GM19025 (cell line): ENCODE measurements at regions not wholly inside any gene's neighbourhood (a gene's known extent, or its start where the extent isn't known, plus 50 kb on each side); places are given as distances from the start of the nearest gene placed in this dataset.
"Not testable (repeated sequence)": the region's sequence is repeated elsewhere in the genome, so short reads cannot be mapped to it uniquely, and the experiment has no call there.

Experiments used
- ATAC-seq: cut with Tn5 transposase; IDR thresholded peaks from one replicate; pipeline ENCODE4 v1.9.1; 2021; ENCODE audit warnings: mild to moderate bottlenecking, low read depth, moderate library complexity; ENCODE audit not compliant: unreplicated experiment

DNA sequence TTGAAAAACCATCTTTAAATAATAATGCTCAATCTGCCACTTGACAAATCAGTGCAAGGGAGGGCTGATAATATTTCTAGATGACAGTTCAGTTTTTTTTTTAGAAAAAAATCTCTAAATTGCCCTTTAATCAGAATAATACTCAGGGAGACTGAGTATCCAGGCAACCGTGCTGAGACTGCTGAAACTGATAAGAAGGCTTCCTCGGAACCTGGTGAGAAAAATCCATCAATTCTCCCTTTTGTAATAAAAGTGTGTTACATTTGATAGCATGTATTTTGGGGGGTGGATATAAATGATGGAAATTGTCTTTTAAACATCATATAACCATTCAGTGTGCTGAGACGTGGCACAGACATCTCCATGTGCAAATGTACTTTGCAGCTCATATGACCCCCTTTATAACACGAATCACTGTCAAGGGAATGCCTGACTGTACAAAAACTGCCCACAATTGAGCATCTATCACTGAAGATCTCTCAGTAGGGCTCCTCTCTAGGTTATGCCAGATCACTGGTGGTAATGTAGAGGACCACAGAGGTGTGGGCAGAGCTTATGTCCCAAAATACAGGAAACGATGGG is 491.1 kb upstream of the ADARB2 start:
- ATAC-seq = no peak

DNA sequence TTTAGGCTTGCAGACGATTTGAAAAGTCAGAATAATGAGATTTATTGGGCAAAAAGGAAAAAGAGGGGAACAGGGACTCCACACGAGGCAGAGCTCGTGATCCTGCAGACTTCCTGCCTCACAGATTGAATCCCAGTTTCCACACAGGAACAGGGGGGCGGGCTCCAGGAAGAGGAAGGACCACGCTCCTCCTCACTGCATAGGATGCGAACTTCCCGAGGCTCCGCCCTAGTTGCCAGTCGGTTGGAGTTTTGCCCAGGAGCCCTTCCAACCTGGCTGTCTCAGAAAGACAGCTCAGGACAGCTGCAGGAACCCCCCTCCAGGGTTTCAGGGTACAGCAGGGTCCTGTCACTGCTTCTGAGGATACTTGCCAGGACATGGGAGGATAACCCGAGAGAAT is 488.3 kb upstream of the ADARB2 start:
- ATAC-seq = no peak

DNA sequence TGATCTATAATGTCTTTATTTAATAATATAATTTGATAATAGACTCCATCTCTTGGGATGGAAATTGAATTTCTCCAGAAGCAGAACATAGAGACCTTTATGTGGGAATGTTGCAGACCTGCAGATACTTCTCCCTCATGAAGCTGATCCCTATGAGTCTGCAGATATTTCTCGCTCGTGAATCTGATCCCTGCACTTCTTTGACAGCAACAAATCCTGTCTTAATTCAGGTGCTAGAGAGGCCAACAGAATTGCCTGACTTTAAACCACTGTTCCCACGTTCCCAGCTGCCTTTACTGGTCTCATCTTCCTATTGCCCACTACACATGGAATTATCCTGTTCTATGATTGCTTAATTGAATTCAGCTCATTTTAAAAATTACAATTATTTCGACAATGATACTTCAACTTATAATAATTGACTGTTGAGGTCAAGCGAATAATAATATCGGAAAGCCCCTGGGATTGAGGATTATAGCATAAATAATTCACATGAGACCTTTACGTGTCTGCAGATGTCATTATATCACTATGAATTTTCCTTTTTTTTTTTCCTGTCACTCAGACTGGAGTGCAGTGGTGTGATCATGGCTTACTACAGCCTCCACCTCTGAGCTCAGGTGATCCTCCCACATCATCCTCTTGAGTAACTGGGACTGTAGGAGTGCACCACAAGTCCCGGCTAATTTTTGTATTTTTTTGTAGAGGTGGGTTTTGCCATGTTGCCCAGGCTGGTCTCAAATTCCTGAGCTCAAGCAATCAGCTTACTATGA is 486.4 kb upstream of the ADARB2 start:
- no peak for ATAC-seq

GRCh38 chr10:2222631-2223030 is 485.3 kb upstream of the ADARB2 start:
- ATAC-seq = no peak

GRCh38 chr10:2214805-2215204 is 477.5 kb upstream of the ADARB2 start:
- no peak for ATAC-seq

GRCh38 chr10:2214092-2214491 is 476.8 kb upstream of the ADARB2 start:
- no peak for ATAC-seq

- no peak for ATAC-seq
Observed at GRCh38 chr10:2212244-2212834, 475.0 kb upstream of the ADARB2 start.

DNA sequence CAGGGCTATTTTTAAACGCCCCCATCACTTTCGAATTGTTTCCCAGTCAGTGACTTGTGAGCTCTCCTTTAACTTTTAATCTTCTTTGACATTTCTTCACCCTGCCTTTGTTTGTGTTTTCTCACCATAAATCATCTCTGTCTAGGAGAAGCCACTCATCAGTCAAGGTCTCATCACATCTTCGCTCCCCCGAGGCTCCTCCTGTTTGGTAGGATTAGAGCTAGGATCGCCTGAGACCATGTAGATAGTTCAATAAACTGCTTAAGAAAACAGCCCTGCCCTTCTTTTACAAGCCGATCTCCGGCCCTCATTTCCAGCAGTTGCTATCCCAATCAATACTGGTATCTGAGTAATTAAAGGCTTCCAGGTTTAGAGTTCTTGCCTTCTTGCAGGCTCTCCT is 472.8 kb upstream of the ADARB2 start:
- no peak for ATAC-seq

DNA sequence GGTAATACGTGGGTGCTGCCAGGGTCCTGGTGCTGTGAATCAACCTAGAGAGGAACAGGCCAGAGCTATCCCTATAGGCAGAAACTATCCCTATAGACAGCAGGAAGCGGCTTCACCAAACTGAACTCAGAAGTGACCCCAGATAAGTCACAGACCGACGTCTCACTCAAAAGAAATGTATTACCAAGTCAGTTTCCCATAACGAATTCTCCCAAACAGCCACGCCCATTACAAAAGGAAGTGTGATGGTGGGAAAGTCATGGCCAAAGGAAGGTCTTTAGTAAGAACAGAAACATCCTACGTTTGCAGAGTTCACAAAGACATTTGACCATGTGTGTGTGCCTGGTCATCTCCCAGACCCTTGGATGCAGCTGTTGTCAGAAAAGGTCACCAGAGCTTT is 470.8 kb upstream of the ADARB2 start:
- no peak for ATAC-seq

GRCh38 chr10:2207246-2207922 is 470.1 kb upstream of the ADARB2 start:
- ATAC-seq = no peak

- no peak for ATAC-seq
Observed at GRCh38 chr10:2205406-2205805, 468.1 kb upstream of the ADARB2 start.

- ATAC-seq = no peak
Observed at GRCh38 chr10:2202401-2202800, 465.1 kb upstream of the ADARB2 start.

DNA sequence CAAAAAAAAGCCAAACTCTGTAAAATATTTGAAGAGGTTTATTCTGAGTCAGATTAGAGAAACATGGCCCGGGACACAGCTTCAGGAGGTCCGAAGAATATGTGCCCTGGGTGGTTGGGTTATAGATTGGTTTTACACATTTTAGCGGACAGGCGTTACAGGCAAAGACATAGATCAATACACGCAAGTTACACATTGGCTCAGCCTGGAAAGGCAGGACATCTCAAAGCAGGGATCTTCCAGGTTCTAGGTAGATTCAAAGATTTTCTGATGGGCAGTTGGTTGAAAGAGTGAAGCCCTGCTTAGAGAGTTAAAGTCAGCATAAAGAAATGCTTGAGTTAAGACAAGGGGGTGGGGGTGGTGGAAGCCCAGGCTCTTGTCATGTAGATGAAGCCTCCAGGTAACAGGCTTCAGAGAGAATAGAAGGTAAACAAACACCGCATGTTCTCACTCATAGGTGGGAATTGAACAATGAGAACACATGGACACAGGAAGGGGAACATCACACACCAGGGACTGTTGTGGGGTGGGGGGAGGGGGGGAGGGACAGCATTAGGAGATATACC is 464.3 kb upstream of the ADARB2 start:
- no peak for ATAC-seq

DNA sequence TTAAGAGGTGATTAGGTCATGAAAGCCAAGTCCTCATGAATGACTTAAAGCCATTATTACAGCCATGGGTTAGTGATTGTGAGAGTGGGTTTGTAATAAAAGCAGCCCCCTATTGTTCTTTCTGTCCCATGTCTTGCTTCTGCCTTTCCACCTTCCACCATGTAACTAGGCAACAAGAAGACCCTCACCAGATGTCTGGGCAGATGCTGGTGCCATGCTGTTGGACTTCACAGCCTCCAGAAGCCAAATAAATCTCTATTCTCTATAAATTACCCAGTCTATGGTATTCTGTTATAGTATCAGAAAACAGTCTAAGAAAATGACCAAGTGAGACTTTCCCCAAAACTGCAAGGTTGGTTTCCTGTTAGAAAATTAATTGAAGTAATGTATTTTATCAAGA is 460.3 kb upstream of the ADARB2 start:
- ATAC-seq = no peak

DNA sequence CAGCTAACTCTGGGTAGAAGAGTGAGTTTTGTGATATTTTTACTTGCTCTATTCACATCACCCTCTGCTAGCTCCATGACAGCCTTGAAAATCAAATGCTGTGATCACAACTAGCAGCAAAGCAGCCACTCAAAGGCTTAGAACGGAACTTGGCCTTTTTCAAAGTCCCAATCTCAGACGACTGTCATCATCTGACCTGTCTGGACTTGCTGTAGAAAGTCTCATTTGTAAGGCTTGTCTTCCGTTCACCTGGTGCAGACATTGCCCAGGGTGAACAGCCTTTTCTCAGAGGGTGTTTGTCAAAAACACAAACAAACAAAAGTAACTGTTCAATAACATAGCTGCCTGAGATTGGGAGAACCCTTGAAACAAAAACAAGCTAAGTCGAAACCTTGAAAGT is 458.9 kb upstream of the ADARB2 start:
- no peak for ATAC-seq

DNA sequence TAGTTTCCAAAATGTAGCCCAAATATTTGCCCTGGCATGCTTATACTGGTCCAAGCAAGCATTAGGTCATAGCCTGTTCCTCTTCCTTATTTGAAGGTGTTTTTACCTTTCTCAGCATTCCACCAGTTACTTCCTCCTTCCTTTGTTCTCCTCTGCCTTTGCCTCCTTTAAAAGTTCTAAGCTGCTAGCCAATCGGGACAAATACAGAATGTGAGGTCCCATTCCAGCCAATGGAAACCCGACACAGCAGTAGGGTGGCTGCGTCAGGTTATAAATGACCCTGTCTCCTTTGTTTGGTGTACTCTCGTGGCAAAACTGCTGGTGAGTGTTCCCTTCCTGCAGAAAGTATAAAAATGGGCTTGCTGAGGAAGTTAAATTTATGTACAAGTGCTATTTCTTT is 452.0 kb upstream of the ADARB2 start:
- not testable (repeated sequence) for ATAC-seq

- no peak for ATAC-seq
Observed at GRCh38 chr10:2188371-2188770, 451.0 kb upstream of the ADARB2 start.

GRCh38 chr10:2173327-2173726 is 436.0 kb upstream of the ADARB2 start:
- no peak for ATAC-seq

DNA sequence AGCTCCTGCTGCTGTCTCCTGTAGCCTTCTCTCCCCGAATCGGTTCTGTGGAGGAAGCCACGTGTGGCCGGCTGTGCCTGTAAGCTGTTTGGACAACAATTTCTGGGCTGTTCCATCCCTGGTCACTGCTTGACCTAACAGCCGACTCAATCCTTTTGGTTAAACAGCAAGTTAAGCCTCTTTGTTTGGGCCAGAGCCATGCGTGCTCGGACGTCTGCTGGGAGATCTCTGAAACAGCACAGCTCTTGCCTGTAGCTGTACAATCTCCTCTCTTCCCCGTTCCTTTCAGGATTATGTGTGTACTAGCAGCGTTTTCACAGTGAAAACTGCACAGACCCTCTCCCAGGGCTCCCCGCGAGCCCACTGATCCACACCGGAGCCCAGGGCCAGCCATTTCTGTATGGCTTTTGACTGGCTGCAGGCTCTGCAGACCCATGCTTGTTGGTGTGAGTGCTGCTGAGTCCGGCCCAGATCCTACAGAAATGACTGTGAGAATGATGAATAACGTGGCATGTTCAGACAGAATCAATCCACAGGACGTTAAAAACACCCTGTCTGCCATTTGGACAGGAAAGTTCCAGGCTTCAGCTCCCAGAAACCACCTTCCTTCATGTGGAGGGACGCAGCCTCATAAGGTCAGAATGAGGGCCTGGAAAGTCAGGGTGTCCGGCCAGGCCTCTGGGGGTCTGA is 428.6 kb upstream of the ADARB2 start:
- ATAC-seq = no peak

DNA sequence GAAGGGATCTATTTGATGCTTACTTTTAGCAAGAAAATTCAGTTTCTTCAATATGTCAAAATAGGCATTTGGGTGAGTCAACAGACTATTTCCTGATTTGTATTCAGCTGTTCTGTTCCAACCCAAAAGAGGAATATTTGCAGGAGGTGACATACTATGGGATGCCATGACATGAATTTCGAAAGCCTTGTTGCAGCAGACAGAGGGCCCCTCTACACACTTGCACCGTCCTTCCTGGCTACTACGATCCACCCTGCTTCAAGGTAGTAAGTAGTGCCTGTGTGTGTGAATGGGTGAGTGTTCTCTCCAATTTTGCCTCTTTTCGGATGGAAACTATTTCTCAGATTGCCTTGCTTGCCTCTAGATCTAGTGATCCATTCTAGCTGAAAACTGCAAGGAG is 413.0 kb upstream of the ADARB2 start:
- no peak for ATAC-seq
